K562 (cell line): ENCODE measurements at regions not wholly inside any gene's neighbourhood (a gene's known extent, or its start where the extent isn't known, plus 50 kb on each side); places are given as distances from the start of the nearest gene placed in this dataset.
"Not testable (repeated sequence)": the region's sequence is repeated elsewhere in the genome, so short reads cannot be mapped to it uniquely, and the experiment has no call there.

Experiments used
- ATAC-seq: fragments of 200-7000 bp; cut with Tn5 transposase; 3 replicates; pipeline ENCODE4 v1.9.1; 2020; ENCODE audit warnings: moderate library complexity
- BruUV-seq: library from RNA; stranded (reverse); fragments of 400-500 nt; replicated peaks from 2 replicates; lab custom pipeline; 2021; lab: Mats Ljungman, UMichigan
- CTCF ChIA-PET: fragments of 300-600 bp; formaldehyde crosslinking; extraction: SDS; loops from one replicate; lab custom pipeline; 2021; ENCODE audit warnings: low intra/inter-chr PET ratio; lab: Yijun Ruan, JAX
- POLR2A ChIA-PET: fragments of 300-600, 350-650 bp; sonication (Branson Sonifier 250); formaldehyde crosslinking; extraction: SDS; loops from one replicate; lab custom pipeline; 2021; ENCODE audit warnings: antibody characterized with exemption, inconsistent platforms; lab: Yijun Ruan, JAX
- DNase-seq, 4 experiments: peaks; one replicate each; pipeline versions ENCODE4 v3.0.0 to v3.0.0-alpha.2; 2011 to 2018; ENCODE audit warnings: low spot score in 3 of 4, mixed read lengths in 3 of 4; ENCODE audit errors: extremely low read depth in 1 of 4
- FAIRE-seq: peaks from 2 replicates; lab custom pipeline; 2011; peaks lifted over from hg19 to GRCh38; lab: Jason Lieb, UNC
- H2AFZ ChIP-seq: 2 replicates; pipeline ENCODE4 v1.6.0; 2011; ENCODE audit warnings: low read depth, low read length, control low read depth, inconsistent platforms
- H3K27ac ChIP-seq: fragments of 200-600 bp; 3 replicates; pipeline ENCODE4 v1.8.0; 2011; ENCODE audit warnings: low read depth, mild to moderate bottlenecking, control low read depth, inconsistent platforms, low read length, moderate library complexity, mixed read lengths; ENCODE audit errors: extremely low read depth
- H3K27me3 ChIP-seq, 2 experiments: fragments of 300-600 bp in 1 of 2; 2 replicates in 1 of 2; 3 replicates in 1 of 2; pipeline versions ENCODE4 v1.6.0 to v1.8.0; 2011; ENCODE audit warnings: inconsistent platforms in 2 of 2, low read length in 2 of 2, mild to moderate bottlenecking in 1 of 2, mixed read lengths in 1 of 2, moderate library complexity in 1 of 2; ENCODE audit not compliant: control insufficient read depth in 2 of 2, insufficient read depth in 2 of 2
- H3K36me3 ChIP-seq: fragments of 300-600 bp; 3 replicates; pipeline ENCODE4 v1.8.0; 2011; ENCODE audit warnings: mild to moderate bottlenecking, low read length, inconsistent platforms; ENCODE audit not compliant: control insufficient read depth, insufficient read depth
- H3K4me1 ChIP-seq, 2 experiments: fragments of 200-600 bp in 1 of 2; replicated peaks in 1 of 2; 2 replicates in 1 of 2; 3 replicates in 1 of 2; pipeline versions ENCODE4 v1.5.1 to v1.8.0; 2011; ENCODE audit warnings: inconsistent platforms in 2 of 2, low read length in 2 of 2, mild to moderate bottlenecking in 1 of 2, mixed read lengths in 1 of 2, moderate library complexity in 1 of 2; ENCODE audit not compliant: control insufficient read depth in 2 of 2, insufficient read depth in 2 of 2
- H3K4me2 ChIP-seq: 2 replicates; pipeline ENCODE4 v1.6.1; 2011; ENCODE audit warnings: low read length, control low read depth, inconsistent platforms, mixed read lengths; ENCODE audit not compliant: insufficient read depth
- H3K4me3 ChIP-seq: fragments of 200-600 bp; sonication (generic), shearing (Covaris generic); 2 replicates; pipeline ENCODE4 v1.5.1; 2016; ENCODE audit warnings: control low read depth, inconsistent platforms
- H3K79me2 ChIP-seq: fragments of 200-600 bp; 3 replicates; pipeline ENCODE4 v1.8.0; 2011; ENCODE audit warnings: low read length, inconsistent platforms; ENCODE audit not compliant: control insufficient read depth, insufficient read depth
- H3K9ac ChIP-seq, 2 experiments: 2 replicates each; pipeline versions ENCODE4 v1.6.0 to v1.6.1; 2011; ENCODE audit warnings: low read depth in 2 of 2, low read length in 2 of 2, control low read depth in 1 of 2, inconsistent platforms in 1 of 2, mild to moderate bottlenecking in 1 of 2, mixed read lengths in 1 of 2; ENCODE audit not compliant: insufficient read depth in 1 of 2
- H3K9me1 ChIP-seq: one replicate; pipeline ENCODE4 v1.6.0; 2011; ENCODE audit warnings: inconsistent platforms, mild to moderate bottlenecking, low read length, moderate library complexity; ENCODE audit not compliant: control insufficient read depth, insufficient read depth
- H3K9me3 ChIP-seq: replicated peaks from 2 replicates; pipeline ENCODE4 v1.5.1; 2011; ENCODE audit warnings: low read depth, low read length, inconsistent platforms; ENCODE audit not compliant: control insufficient read depth, insufficient read depth
- H4K20me1 ChIP-seq: replicated peaks from 2 replicates; pipeline ENCODE4 v1.6.1; 2011; ENCODE audit warnings: low read length, inconsistent platforms, mixed read lengths; ENCODE audit not compliant: control insufficient read depth, insufficient read depth
- PKNOX1 ChIP-seq: fragments of 450-650 bp; IDR thresholded peaks from 2 replicates; pipeline ENCODE4 v1.6.1; 2016
- SOX6 ChIP-seq: fragments of 450-650 bp; IDR thresholded peaks from 2 replicates; pipeline ENCODE4 v1.6.1; 2014; ENCODE audit warnings: mild to moderate bottlenecking
- WGBS: fragments of 100-300 bp; shearing (Covaris generic); methylation state at CpG from one replicate; pipeline ENCODE4 v1.1.6; 2016; ENCODE audit warnings: low coverage, mixed read lengths; ENCODE audit not compliant: insufficient coverage; ENCODE audit errors: missing lambda C conversion rate; 5-methylcytosine and 5-hydroxymethylcytosine counted together
- in situ Hi-C: fragments of 300-500 bp; cut with MboI; formaldehyde crosslinking; loops from 4 replicates; pipeline ENCODE4 v1.15.0; 2018; ENCODE audit warnings: inconsistent platforms, mixed read lengths
- intact Hi-C: fragments of 100-400 bp; cut with micrococcal nuclease; formaldehyde crosslinking; loops from 2 replicates; pipeline ENCODE4 v1.14.2; 2022

DNA sequence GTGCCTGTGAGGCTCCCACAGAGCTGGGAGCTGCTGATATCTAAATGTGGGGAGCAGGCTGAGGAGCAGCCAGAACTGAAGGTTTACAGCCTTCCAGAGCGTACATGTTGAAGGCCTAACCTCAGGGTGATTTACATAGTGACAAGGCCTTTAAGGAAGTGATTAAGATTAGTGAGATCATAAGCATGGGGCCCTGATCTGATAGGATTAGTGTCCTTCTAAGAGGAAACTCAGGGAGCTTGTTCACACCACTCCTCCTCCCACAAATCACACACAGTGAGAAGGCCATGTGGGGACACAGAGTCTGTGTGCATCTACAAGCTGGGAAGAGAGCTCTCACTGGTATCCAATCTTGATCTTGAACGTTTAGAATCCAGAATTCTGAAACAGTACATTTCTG lies 92.3 kb upstream of the NBPF6 start (continued):
- TF ChIP-seq PKNOX1 = peak; percentile 76
- TF ChIP-seq SOX6 = peak; percentile 23; the same call in 1 of the 2 replicates
- TF ChIP-seq, all 486 proteins: peak for 17

- H3K9me1 ChIP-seq, BruUV-seq, DNase-seq, H3K4me2 ChIP-seq, H3K4me3 ChIP-seq, intact Hi-C loops, in situ Hi-C loops, FAIRE-seq, H3K27me3 ChIP-seq, H3K9me3 ChIP-seq, H3K36me3 ChIP-seq, ATAC-seq, H3K9ac ChIP-seq, H3K79me2 ChIP-seq, H3K27ac ChIP-seq, CTCF ChIA-PET, POLR2A ChIA-PET, H4K20me1 ChIP-seq, H2AFZ ChIP-seq, H3K4me1 ChIP-seq: not testable (repeated sequence)
- WGBS = no CpG with 5 or more reads among the region's 3 CpGs
Measured at GRCh38 chr1:108380059-108380832, 69.9 kb upstream of the NBPF6 start.
